Ecto neural progenitor cell (in vitro differentiated cells): ENCODE measurements at regions not wholly inside any gene's neighbourhood (a gene's known extent, or its start where the extent isn't known, plus 50 kb on each side); places are given as distances from the start of the nearest gene placed in this dataset.
"Not testable (repeated sequence)": the region's sequence is repeated elsewhere in the genome, so short reads cannot be mapped to it uniquely, and the experiment has no call there.

Source experiments
- DNase-seq: peaks from one replicate; pipeline ENCODE4 v3.0.0-alpha.2; 2018; ENCODE audit warnings: low spot score

DNA sequence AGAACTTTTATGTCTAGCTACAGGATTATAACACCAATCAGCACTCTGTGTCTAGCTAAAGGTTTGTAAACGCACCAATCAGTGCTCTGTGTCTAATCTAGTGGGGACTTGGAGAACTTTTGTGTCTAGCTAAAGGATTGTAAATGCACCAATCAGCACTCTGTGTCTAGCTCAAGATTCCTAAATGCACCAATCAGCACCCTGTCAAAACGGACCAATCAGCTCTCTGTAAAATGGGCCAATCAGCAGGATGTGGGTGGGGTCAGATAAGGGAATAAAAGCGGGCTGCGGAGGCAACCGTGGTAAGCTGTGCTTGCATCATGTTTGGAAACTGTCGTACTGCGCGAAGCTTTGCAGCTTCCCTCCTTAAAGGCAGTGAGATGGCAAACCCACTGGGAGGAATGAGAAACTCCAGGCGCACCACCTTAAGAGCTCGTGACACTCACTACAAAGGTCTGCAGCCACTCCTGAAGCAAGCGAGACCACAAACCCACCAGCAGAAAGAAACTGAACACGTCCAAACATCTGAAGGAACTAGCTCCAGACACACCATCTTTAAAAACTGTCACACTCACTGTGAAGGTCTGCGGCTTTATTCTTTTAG is 112.1 kb upstream of the DUSP22 start:
- not testable (repeated sequence) for DNase-seq

GRCh38 chr6:181049-181654 is 111.1 kb upstream of the DUSP22 start:
- DNase-seq: no peak

DNA sequence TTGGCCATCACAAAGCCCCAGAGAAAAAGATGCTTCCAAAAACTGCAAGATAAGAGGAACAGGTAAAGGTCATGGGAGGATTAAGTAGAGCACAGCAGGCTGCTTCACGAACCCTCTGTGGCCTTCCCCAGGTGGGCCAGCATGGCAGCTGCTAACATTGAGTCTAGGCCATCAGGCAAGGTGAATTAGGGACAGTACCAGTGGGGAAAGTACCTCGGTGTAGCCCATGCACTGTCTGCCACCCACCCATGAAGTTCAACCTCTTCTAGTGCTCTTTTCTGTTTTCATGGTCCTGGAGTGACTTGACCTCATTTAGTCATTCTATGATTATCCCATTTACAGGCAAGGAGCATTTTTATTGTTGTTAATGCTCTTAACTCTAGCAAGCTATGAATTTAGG is 108.6 kb upstream of the DUSP22 start:
- DNase-seq: no peak

DNA sequence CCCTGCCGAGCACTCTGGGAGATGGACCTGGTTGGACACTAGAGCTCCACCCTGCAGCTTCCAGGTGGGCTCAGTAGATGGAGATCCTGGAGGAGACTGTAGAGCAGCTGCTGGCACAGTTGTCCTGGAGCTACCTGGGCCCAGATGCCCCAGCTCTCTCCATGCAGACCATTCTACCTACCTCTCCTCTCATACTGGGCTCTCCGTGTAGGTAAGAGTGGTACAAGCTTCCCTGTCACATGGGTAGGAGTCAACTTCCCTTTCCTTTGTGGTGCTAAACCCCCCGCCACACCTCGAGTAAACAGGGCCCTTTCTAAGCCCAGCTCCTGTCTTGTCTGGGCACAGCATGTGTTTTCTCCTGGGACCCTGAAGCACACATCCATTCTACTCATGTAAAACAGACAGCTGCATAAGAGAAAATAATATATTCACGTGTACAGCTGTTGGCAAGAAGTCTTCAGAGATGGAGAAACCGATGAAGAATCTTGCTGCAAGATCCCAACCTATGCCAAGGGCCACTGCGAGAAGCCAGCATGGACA is 108.1 kb upstream of the DUSP22 start:
- DNase-seq: no peak

DNA sequence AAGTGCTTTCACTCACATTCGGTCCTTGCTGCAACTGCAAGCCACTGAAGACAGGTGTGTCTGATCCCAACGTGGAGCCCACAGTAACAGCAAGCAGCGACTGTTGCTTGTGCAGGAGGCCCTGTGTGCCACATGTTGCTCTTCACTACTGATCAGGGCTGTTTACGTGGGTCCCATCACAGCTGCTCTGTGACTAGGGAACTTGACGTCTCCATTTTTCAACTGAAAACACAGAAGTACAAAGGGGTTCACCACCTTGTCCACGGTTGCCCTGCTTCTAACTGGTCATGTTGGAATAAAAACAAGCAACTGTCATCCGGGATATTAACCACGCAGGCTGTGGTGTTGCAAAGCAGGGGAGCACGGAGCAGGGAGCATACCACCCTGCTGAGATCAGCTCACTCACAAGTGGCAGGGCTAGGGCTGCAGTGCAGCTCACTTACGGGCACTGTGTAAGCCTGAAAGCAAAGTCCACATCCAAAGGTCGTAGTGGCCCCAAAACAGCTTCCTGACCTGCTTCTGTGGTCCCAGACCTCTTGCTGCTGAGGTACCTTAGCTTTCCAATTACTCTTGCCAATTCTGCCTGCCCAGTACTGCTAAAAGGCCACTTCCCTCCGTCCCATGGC is 105.8 kb upstream of the DUSP22 start:
- DNase-seq: no peak

- DNase-seq: no peak
Observed at GRCh38 chr6:187210-187861, 105.0 kb upstream of the DUSP22 start.

GRCh38 chr6:188821-189655 is 103.2 kb upstream of the DUSP22 start:
- peak; percentile 90 for DNase-seq

GRCh38 chr6:189676-190075 is 102.6 kb upstream of the DUSP22 start:
- DNase-seq: no peak

GRCh38 chr6:190596-191395 is 101.5 kb upstream of the DUSP22 start:
- DNase-seq: no peak

DNA sequence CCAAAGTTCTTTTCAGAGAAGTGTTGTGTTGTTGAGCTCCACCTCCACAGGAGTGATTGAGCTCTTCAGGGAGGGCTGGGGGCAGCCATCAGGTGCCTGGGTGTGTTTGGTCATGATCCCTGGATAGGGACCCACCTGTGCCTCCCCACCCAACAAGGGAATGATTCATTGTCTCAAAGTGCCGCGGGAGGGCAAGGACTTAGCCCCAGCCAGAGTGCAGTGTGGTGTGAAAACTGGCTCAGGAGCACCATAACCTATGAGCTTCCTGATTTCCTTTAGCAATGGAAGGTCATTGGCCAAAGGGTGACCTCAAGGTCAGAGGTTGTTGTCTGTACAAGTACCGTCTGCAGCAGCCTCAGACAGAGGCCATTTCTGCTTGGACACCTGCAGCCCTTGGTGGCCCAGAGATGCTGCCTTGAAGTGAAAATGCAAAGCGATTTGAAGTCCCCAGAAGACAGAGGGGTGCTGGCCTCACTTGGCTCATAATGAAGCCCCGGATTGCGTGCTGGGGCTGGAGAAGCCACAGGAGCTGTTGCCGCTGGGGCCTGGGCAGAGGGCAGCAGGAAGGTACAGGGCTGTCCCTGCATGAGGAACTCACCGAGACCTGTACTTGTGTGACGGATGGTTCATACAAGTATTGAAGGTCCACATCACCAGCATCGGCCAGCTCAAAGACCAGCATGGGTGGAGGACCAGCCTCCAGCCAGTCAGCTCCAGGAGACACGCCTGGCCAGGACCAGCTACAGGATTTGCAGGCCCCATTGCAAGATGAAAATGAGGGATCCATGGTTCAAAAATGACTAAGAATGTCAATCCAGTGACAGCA is 100.6 kb upstream of the DUSP22 start:
- DNase-seq: no peak

DNA sequence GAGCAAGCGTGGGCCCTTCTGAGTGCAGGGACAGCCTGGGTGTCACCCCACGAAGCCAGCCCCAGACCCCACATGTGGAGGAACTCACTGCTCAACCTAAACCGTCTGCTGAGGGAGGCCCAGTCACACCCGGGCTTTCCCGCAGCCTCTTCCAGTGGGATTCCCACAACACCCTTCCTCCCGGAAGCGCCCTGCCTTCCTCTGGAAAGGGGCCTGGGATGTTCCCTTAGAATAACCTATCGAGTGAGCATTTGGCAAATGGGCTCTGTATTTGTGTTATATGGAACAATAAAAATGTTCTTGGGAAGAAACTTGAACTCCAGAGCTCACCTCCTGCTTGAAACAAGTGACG is 100.0 kb upstream of the DUSP22 start:
- DNase-seq: no peak

DNA sequence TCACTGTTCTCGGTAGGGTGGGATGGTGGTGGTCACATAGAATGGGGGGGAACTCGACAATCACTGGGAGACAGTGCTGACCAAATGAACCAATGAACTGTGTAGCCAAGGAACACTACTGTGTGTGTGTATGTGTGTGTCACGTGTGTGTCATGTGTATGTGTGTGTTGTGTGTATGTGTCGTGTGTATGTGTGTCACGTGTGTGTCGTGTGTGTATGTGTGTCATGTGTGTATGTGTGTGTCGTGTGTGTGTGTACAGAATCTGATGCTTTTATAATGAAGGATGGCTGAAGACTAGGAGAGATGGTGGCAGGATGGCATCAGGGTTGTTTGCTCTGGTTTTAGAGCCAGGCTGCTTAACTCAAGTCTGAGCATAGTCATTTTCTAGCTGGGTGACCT is 99.1 kb upstream of the DUSP22 start:
- no peak for DNase-seq

- DNase-seq: no peak
Observed at GRCh38 chr6:193773-194310, 98.4 kb upstream of the DUSP22 start.

DNA sequence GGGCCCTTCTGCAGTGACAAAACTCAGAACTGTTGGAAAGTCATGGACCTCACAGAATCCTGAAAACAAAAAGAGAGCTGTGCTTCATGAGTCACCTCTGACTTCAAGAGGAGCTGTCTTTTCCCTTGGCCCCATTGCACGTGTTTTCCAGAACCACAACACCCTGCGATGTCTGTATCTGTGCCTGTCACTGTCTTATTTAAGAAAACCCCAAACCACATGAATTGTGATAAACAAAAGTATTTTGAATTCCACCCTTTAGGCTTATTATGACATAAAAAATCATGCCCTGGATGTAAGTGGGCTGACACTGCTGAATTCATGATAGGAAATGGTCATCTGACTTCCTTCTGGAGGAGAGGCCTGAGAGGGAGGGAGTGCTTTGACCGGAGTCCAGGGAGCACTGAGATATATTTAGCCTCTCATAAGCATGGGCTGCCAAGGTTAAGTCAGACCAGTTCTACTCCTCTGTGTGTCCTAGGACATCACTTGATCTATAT is 96.4 kb upstream of the DUSP22 start:
- DNase-seq: no peak

DNA sequence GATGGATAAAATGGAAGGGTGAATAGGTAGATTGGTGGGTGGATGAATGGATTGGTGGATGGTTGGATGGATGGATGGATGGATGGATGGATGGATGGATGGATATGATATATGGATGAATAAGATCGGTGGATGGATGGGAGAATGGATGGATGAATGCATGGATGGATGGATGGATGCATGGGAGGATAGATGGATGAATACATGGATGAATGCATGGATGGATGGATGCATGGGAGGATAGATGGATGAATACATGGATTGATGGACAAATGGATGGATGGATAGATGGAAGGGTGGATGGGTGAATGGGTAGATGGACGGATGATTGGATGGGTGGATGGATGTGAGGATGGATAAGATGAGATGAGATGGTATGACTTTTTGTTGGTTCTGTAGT is 95.7 kb upstream of the DUSP22 start:
- no peak for DNase-seq

- no peak for DNase-seq
Observed at GRCh38 chr6:203661-204060, 88.6 kb upstream of the DUSP22 start.

DNA sequence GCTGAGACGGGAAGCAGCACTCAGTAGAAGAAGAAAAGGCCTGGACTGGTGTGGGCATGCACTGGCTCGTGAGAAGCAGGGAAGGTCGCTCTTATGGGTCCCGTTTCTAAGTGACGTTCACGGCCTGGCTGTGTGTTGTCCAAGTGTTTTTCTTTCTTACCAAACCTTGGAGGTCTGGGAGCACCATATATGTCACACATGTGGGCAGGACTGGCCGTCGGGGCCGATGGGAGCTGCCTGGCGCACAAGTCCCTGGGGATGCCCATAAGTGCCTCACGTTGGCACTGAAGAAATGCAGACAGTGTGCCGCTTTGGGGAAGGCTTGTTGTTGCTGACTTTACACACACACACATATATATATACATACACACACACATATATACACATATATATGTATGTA is 86.0 kb upstream of the DUSP22 start:
- no peak for DNase-seq

- DNase-seq: no peak
Observed at GRCh38 chr6:208364-208763, 83.9 kb upstream of the DUSP22 start.

- DNase-seq: no peak
Observed at GRCh38 chr6:208938-209337, 83.3 kb upstream of the DUSP22 start.
